ENCODE measurements at regions not wholly inside any gene's neighbourhood (a gene's known extent, or its start where the extent isn't known, plus 50 kb on each side); places are given as distances from the start of the nearest gene placed in this dataset.

- no peaks in the 10 kb centered on the region for H3K36me3 ChIP-seq
- no peak for DNase-seq
- H3K4me3 ChIP-seq = peak overlapping the region in 1 of 4 donors; percentile 28
- TF ChIP-seq POLR2A (IDR thresholded peaks at IDR 0.05) = no peak
- no peak for TF ChIP-seq CTCF (IDR thresholded peaks at IDR 0.05)
- H3K27me3 ChIP-seq = no peaks in the 10 kb centered on the region
- 36 to 47% methylated on average over 11 of the region's 11 CpGs for WGBS, 2 donors
- no peak overlapping the region for H3K27ac ChIP-seq
- H3K9me3 ChIP-seq = no peaks in the 10 kb centered on the region
- intact Hi-C loops (cut with DNase I) = loop anchor here (5.0 kb wide), 1 partner anchor 947 kb away; no protein-coding TSS in a partner anchor
- peaks cover 0 to 10% (median 0%) of the 10 kb centered on the region in 3 donors for H3K4me1 ChIP-seq
Measured at GRCh38 chr13:107209824-107210722, 642.1 kb upstream of the ARGLU1 start.

GRCh38 chr13:107208889-107209288 is 641.0 kb upstream of the ARGLU1 start:
- no peaks in the 10 kb centered on the region for H3K27me3 ChIP-seq
- DNase-seq = no peak
- TF ChIP-seq POLR2A (IDR thresholded peaks at IDR 0.05) (no peak), CTCF (IDR thresholded peaks at IDR 0.05) (no peak)
- H3K36me3 ChIP-seq = no peaks in the 10 kb centered on the region
- no peak overlapping the region for H3K4me3 ChIP-seq
- no peak overlapping the region for H3K27ac ChIP-seq
- no peaks in the 10 kb centered on the region for H3K9me3 ChIP-seq
- peaks cover 0 to 10% (median 0%) of the 10 kb centered on the region in 3 donors for H3K4me1 ChIP-seq
- WGBS, 2 donors = 38 to 54% methylated on average over 2 to 4 of the region's 4 CpGs
- intact Hi-C loops (cut with DNase I) = loop anchor here (5.0 kb wide), 1 partner anchor 948 kb away; no protein-coding TSS in a partner anchor

- DNase-seq = no peak
- TF ChIP-seq CTCF (IDR thresholded peaks at IDR 0.05) = peak; percentile 80 to 95 (median 84)
- no peak for TF ChIP-seq POLR2A (IDR thresholded peaks at IDR 0.05)
- Histone ChIP-seq H3K27me3 (no peaks in the 10 kb centered on the region), H3K27ac (no peak overlapping the region), H3K4me1 (peaks cover 0 to 13% (median 0%) of the 10 kb centered on the region in 3 donors), H3K9me3 (no peaks in the 10 kb centered on the region), H3K4me3 (no peak overlapping the region), H3K36me3 (no peaks in the 10 kb centered on the region)
- WGBS, 2 donors = 25 to 49% methylated on average over 10 to 16 of the region's 16 CpGs
- intact Hi-C loops (cut with DNase I) = loop anchor here (5.0 kb wide), 1 partner anchor 952 kb away; no protein-coding TSS in a partner anchor
Measured at GRCh38 chr13:107205318-107206104, 637.6 kb upstream of the ARGLU1 start.

- 66 to 76% methylated on average over 8 to 9 of the region's 11 CpGs for WGBS, 2 donors
- intact Hi-C loops (cut with DNase I) = no loop called here
- Histone ChIP-seq H3K9me3 (no peaks in the 10 kb centered on the region), H3K36me3 (no peaks in the 10 kb centered on the region), H3K27ac (peak overlapping the region; percentile 13 to 70 (median 64)), H3K4me3 (no peak overlapping the region), H3K4me1 (peaks cover 0 to 7% (median 0%) of the 10 kb centered on the region in 3 donors), H3K27me3 (no peaks in the 10 kb centered on the region)
- no peak for DNase-seq
- TF ChIP-seq CTCF (IDR thresholded peaks at IDR 0.05) (peak in 1 of 6 experiments; percentile 39), POLR2A (IDR thresholded peaks at IDR 0.05) (no peak)
Measured at GRCh38 chr13:107203146-107203847, 635.4 kb upstream of the ARGLU1 start.
